HepG2 (cell line): ENCODE measurements at regions not wholly inside any gene's neighbourhood (a gene's known extent, or its start where the extent isn't known, plus 50 kb on each side); places are given as distances from the start of the nearest gene placed in this dataset.

Experiments used
- CTCF ChIP-seq: sonication (generic); formaldehyde crosslinking; IDR thresholded peaks from 2 replicates; pipeline ENCODE4 v1.5.0; 2020; ENCODE audit warnings: mild to moderate bottlenecking, missing genetic modification reagents, moderate library complexity
- POLR2A ChIP-seq, 2 experiments: IDR thresholded peaks; 2 replicates each; pipeline ENCODE4 v1.6.1; 2011; ENCODE audit warnings: low read depth in 2 of 2, low read length in 2 of 2, mild to moderate bottlenecking in 1 of 2, moderate library complexity in 1 of 2; ENCODE audit not compliant: insufficient read depth in 1 of 2
- TBP ChIP-seq: sonication (generic); formaldehyde crosslinking; IDR thresholded peaks from 2 replicates; pipeline ENCODE4 v1.5.0; 2020; ENCODE audit warnings: missing genetic modification reagents

- TF ChIP-seq POLR2A (IDR thresholded peaks at IDR 0.05; ENCODE audit: insufficient read depth in 1 of 2, low read depth in 2 of 2, low read length in 2 of 2) = no peak
- no peak for TF ChIP-seq TBP
- no peak for TF ChIP-seq CTCF
These were observed 86.2 kb upstream of the GPR6 start for GRCh38 chr6:109891924-109892323.
